ENCODE measurements at regions not wholly inside any gene's neighbourhood (a gene's known extent, or its start where the extent isn't known, plus 50 kb on each side); places are given as distances from the start of the nearest gene placed in this dataset.

GRCh38 chr6:125679128-125679527 lies 70.3 kb upstream of the HEY2 start:
- TF ChIP-seq CTCF (IDR thresholded peaks at IDR 0.05) (no peak), POLR2A (IDR thresholded peaks at IDR 0.05) (no peak)

All from lower leg skin (tissue), 3 donors.